H1 (cell line): ENCODE measurements at regions not wholly inside any gene's neighbourhood (a gene's known extent, or its start where the extent isn't known, plus 50 kb on each side); places are given as distances from the start of the nearest gene placed in this dataset.

Source experiments
- CTCF ChIA-PET: fragments of 300-600 bp; sonication (Branson Sonifier 250); formaldehyde crosslinking; loops from one replicate; lab custom pipeline; 2021; ENCODE audit not compliant: partially characterized antibody; lab: Charles Lee
- POLR2A ChIA-PET: fragments of 300-600 bp; sonication (Branson Sonifier 250); formaldehyde crosslinking; loops from one replicate; lab custom pipeline; 2021; ENCODE audit warnings: inconsistent platforms; ENCODE audit not compliant: partially characterized antibody; lab: Charles Lee
- DNase-seq, 2 experiments: peaks; one replicate each; pipeline versions ENCODE4 v3.0.0 to v3.0.0-alpha.2; 2010 to 2022; ENCODE audit warnings: low spot score in 2 of 2, low read depth in 1 of 2, mixed read lengths in 1 of 2
- FAIRE-seq: peaks from 2 replicates; lab custom pipeline; 2011; peaks lifted over from hg19 to GRCh38; lab: Jason Lieb, UNC
- H2AFZ ChIP-seq: 2 replicates; pipeline ENCODE4 v1.8.1; 2012; ENCODE audit warnings: low read length, inconsistent platforms
- H2AK5ac ChIP-seq: 2 replicates; pipeline ENCODE4 v1.6.1; 2013; ENCODE audit warnings: low read depth, low read length
- H2BK120ac ChIP-seq: replicated peaks from 2 replicates; pipeline ENCODE3; 2013; ENCODE audit warnings: low read depth, low read length, inconsistent platforms
- H2BK12ac ChIP-seq: 2 replicates; pipeline ENCODE4 v1.6.1; 2013; ENCODE audit warnings: low read depth, low read length
- H2BK15ac ChIP-seq: 2 replicates; pipeline ENCODE4 v1.6.1; 2013; ENCODE audit warnings: low read length
- H2BK20ac ChIP-seq: 2 replicates; pipeline ENCODE4 v1.6.1; 2013; ENCODE audit warnings: low read length
- H2BK5ac ChIP-seq: 2 replicates; pipeline ENCODE4 v1.6.1; 2013; ENCODE audit warnings: low read depth, low read length
- H3K14ac ChIP-seq: 2 replicates; pipeline ENCODE4 v1.6.1; 2013; ENCODE audit warnings: inconsistent platforms; ENCODE audit not compliant: insufficient read length
- H3K18ac ChIP-seq: 2 replicates; pipeline ENCODE4 v1.6.1; 2013; ENCODE audit warnings: low read length; ENCODE audit errors: extremely low read depth
- H3K23ac ChIP-seq: 2 replicates; pipeline ENCODE4 v1.6.1; 2013; ENCODE audit warnings: inconsistent platforms; ENCODE audit not compliant: insufficient read length
- H3K23me2 ChIP-seq: 2 replicates; pipeline ENCODE4 v1.6.1; 2013; ENCODE audit warnings: low read depth, low read length
- H3K27ac ChIP-seq: 2 replicates; pipeline ENCODE4 v1.6.1; 2011; ENCODE audit warnings: low read depth, low read length, inconsistent platforms
- H3K27me3 ChIP-seq, 4 experiments: replicated peaks in 1 of 4; 1 replicate in 1 of 4; 2 replicates in 3 of 4; pipeline versions ENCODE4 v1.6.1 to v1.8.1; 2011 to 2013; ENCODE audit warnings: low read length in 3 of 4, mild to moderate bottlenecking in 3 of 4, inconsistent platforms in 2 of 4, mixed read lengths in 2 of 4, moderate library complexity in 1 of 4; ENCODE audit not compliant: control insufficient read depth in 3 of 4, insufficient read depth in 3 of 4; ENCODE audit errors: extremely low read depth in 1 of 4
- H3K36me3 ChIP-seq, 4 experiments: 2 replicates each; pipeline versions ENCODE4 v1.6.1 to v1.8.1; 2011 to 2013; ENCODE audit warnings: mild to moderate bottlenecking in 4 of 4, low read length in 3 of 4, moderate library complexity in 2 of 4, control low read depth in 1 of 4, inconsistent platforms in 1 of 4; ENCODE audit not compliant: insufficient read depth in 4 of 4, control insufficient read depth in 2 of 4
- H3K4ac ChIP-seq: replicated peaks from 2 replicates; pipeline ENCODE3; 2013; ENCODE audit warnings: low read length, low read depth, mixed read lengths, inconsistent platforms; ENCODE audit not compliant: insufficient read length
- H3K4me1 ChIP-seq, 4 experiments: replicated peaks in 1 of 4; 1 replicate in 1 of 4; 2 replicates in 3 of 4; pipeline versions ENCODE4 v1.6.1 to v1.8.1; 2011 to 2013; ENCODE audit warnings: low read length in 3 of 4, inconsistent platforms in 2 of 4, mixed read lengths in 1 of 4; ENCODE audit not compliant: insufficient read depth in 4 of 4, control insufficient read depth in 3 of 4
- H3K4me2 ChIP-seq, 2 experiments: 2 replicates each; pipeline versions ENCODE4 v1.6.1 to v1.8.1; 2011 to 2013; ENCODE audit warnings: low read depth in 2 of 2, low read length in 2 of 2, control low read depth in 1 of 2, inconsistent platforms in 1 of 2, mild to moderate bottlenecking in 1 of 2; ENCODE audit not compliant: insufficient read depth in 1 of 2
- H3K4me3 ChIP-seq, 4 experiments: fragments of 200-600, 300-600 bp in 1 of 4; sonication (generic), shearing (Covaris generic), sonication (Bioruptor Twin) in 1 of 4; 2 replicates each; pipeline versions ENCODE4 v1.5.1 to v1.8.1; 2011 to 2016; ENCODE audit warnings: low read length in 4 of 4, low read depth in 3 of 4, control low read depth in 2 of 4, inconsistent platforms in 2 of 4, mild to moderate bottlenecking in 2 of 4, mixed read lengths in 1 of 4, moderate library complexity in 1 of 4; ENCODE audit not compliant: insufficient read depth in 2 of 4; ENCODE audit errors: extremely low read depth in 1 of 4
- H3K56ac ChIP-seq: replicated peaks from 2 replicates; pipeline ENCODE3; 2013; ENCODE audit warnings: low read depth, mild to moderate bottlenecking, mixed read lengths, low read length, inconsistent platforms; ENCODE audit not compliant: insufficient read length
- H3K79me1 ChIP-seq: 2 replicates; pipeline ENCODE4 v1.6.1; 2013; ENCODE audit warnings: low read depth, low read length, control low read depth
- H3K79me2 ChIP-seq, 2 experiments: 2 replicates each; pipeline versions ENCODE4 v1.6.1 to v1.8.1; 2012 to 2013; ENCODE audit warnings: low read length in 2 of 2, mild to moderate bottlenecking in 2 of 2, inconsistent platforms in 1 of 2; ENCODE audit not compliant: insufficient read depth in 2 of 2, control insufficient read depth in 1 of 2
- H3K9ac ChIP-seq, 4 experiments: replicated peaks in 1 of 4; 1 replicate in 1 of 4; 2 replicates in 3 of 4; pipeline versions ENCODE4 v1.6.1 to v1.8.1; 2011 to 2013; ENCODE audit warnings: low read depth in 3 of 4, low read length in 3 of 4, control low read depth in 2 of 4, mild to moderate bottlenecking in 2 of 4, moderate library complexity in 2 of 4, inconsistent platforms in 1 of 4; ENCODE audit errors: extremely low read depth in 1 of 4
- H3K9me3 ChIP-seq, 2 experiments: 2 replicates each; pipeline versions ENCODE4 v1.6.1 to v1.8.1; 2012 to 2013; ENCODE audit warnings: mild to moderate bottlenecking in 2 of 2, moderate library complexity in 2 of 2, control low read depth in 1 of 2, inconsistent platforms in 1 of 2, low read depth in 1 of 2, low read length in 1 of 2, mixed read lengths in 1 of 2; ENCODE audit not compliant: insufficient read depth in 2 of 2
- H4K20me1 ChIP-seq, 2 experiments: replicated peaks in 1 of 2; 2 replicates each; pipeline versions ENCODE3 to v1.8.1; 2011 to 2013; ENCODE audit warnings: inconsistent platforms in 2 of 2, low read length in 2 of 2, mild to moderate bottlenecking in 1 of 2; ENCODE audit not compliant: insufficient read depth in 2 of 2, control insufficient read depth in 1 of 2
- H4K5ac ChIP-seq: 2 replicates; pipeline ENCODE4 v1.6.1; 2013; ENCODE audit warnings: low read length, low read depth, mixed read lengths, inconsistent platforms; ENCODE audit not compliant: insufficient read length
- H4K8ac ChIP-seq: 2 replicates; pipeline ENCODE4 v1.8.0; 2013; ENCODE audit warnings: mild to moderate bottlenecking, moderate library complexity, low read length, inconsistent platforms; ENCODE audit not compliant: insufficient read depth; ENCODE audit errors: extremely low read depth
- H4K91ac ChIP-seq: replicated peaks from 2 replicates; pipeline ENCODE3; 2013; ENCODE audit warnings: low read length, mixed read lengths, inconsistent platforms; ENCODE audit not compliant: insufficient read length
- BACH1 ChIP-seq: IDR thresholded peaks from 2 replicates; pipeline ENCODE4 v1.6.1; 2012; ENCODE audit warnings: low read length, improper control_type of control experiment
- CBX5 ChIP-seq: fragments of 300-800, 300-1000 bp; sonication (generic); IDR thresholded peaks from 2 replicates; pipeline ENCODE4 v1.7.1; 2016; ENCODE audit warnings: antibody characterized with exemption, low read length, low read depth
- CBX8 ChIP-seq: fragments of 300-800, 300-1000 bp; sonication (generic); IDR thresholded peaks from 2 replicates; pipeline ENCODE4 v1.7.1; 2016; ENCODE audit warnings: low read depth, low read length, borderline replicate concordance
- CHD2 ChIP-seq: IDR thresholded peaks from 2 replicates; pipeline ENCODE4 v1.6.1; 2012; ENCODE audit warnings: low read length, improper control_type of control experiment
- FOSL1 ChIP-seq: IDR thresholded peaks from 2 replicates; pipeline ENCODE4 v1.6.1; 2011; ENCODE audit warnings: mild to moderate bottlenecking, low read depth, low read length, moderate library complexity; ENCODE audit not compliant: insufficient read depth
- GTF2F1 ChIP-seq: IDR thresholded peaks from 2 replicates; pipeline ENCODE4 v1.6.1; 2012; ENCODE audit warnings: low read depth, low read length, improper control_type of control experiment, borderline replicate concordance
- HDAC2 ChIP-seq, 2 experiments: fragments of 300-600 bp in 1 of 2; sonication (generic) in 1 of 2; IDR thresholded peaks; 2 replicates each; pipeline ENCODE4 v1.6.1; 2011 to 2012; ENCODE audit warnings: low read depth in 2 of 2, low read length in 2 of 2, mild to moderate bottlenecking in 2 of 2, moderate library complexity in 2 of 2, borderline replicate concordance in 1 of 2, inconsistent platforms in 1 of 2
- POU5F1 ChIP-seq: IDR thresholded peaks from 2 replicates; pipeline ENCODE4 v1.6.1; 2011; ENCODE audit warnings: low read depth, mild to moderate bottlenecking, low read length, moderate library complexity
- RNF2 ChIP-seq: fragments of 200-900, 300-1000 bp; sonication (generic); IDR thresholded peaks from 2 replicates; pipeline ENCODE4 v1.7.1; 2016; ENCODE audit warnings: borderline replicate concordance, low read depth, mild to moderate bottlenecking, antibody characterized with exemption, low read length; ENCODE audit not compliant: poor library complexity, severe bottlenecking; ENCODE audit errors: missing control alignments
- SAP30 ChIP-seq: fragments of 300-600 bp; sonication (generic); IDR thresholded peaks from 2 replicates; pipeline ENCODE4 v1.7.1; 2012; ENCODE audit warnings: low read length, moderate library complexity, mild to moderate bottlenecking, inconsistent platforms; ENCODE audit not compliant: insufficient read depth, insufficient replicate concordance
- SP4 ChIP-seq: IDR thresholded peaks from 2 replicates; pipeline ENCODE4 v1.6.1; 2012; ENCODE audit warnings: low read length, inconsistent platforms
- SRF ChIP-seq: IDR thresholded peaks from 2 replicates; pipeline ENCODE4 v1.6.1; 2011; ENCODE audit warnings: mild to moderate bottlenecking, low read depth, low read length, moderate library complexity
- TBP ChIP-seq: IDR thresholded peaks from 2 replicates; pipeline ENCODE4 v1.6.1; 2011; ENCODE audit warnings: low read depth, low read length, improper control_type of control experiment
- WGBS, 2 experiments: shearing (Covaris generic) in 1 of 2; methylation state at CpG; one replicate each; pipeline versions ENCODE4 v1.1.6 to v1.1.7; 2013 to 2015; ENCODE audit warnings: low lambda C conversion rate in 2 of 2, mixed read lengths in 2 of 2, inconsistent platforms in 1 of 2, low coverage in 1 of 2, missing lambda C conversion rate in 1 of 2; ENCODE audit not compliant: insufficient replicate concordance in 2 of 2, insufficient coverage in 1 of 2, insufficient read length in 1 of 2; ENCODE audit errors: extremely low coverage in 1 of 2, missing lambda C conversion rate in 1 of 2; 5-methylcytosine and 5-hydroxymethylcytosine counted together

GRCh38 chr17:34472363-34472762 is 107.0 kb upstream of the TMEM132E start:
- Histone ChIP-seq H2BK12ac (no peak overlapping the region), H3K9ac (no peak overlapping the region), H3K23me2 (no peaks in the 10 kb centered on the region), H3K9me3 (no peaks in the 10 kb centered on the region), H3K4me3 (no peak overlapping the region), H2AFZ (no peak overlapping the region), H3K14ac (no peak overlapping the region), H4K8ac (no peak overlapping the region), H2BK120ac (no peak overlapping the region), H3K36me3 (no peaks in the 10 kb centered on the region), H3K23ac (no peak overlapping the region), H3K18ac (no peak overlapping the region), H2BK20ac (no peak overlapping the region), H4K5ac (no peak overlapping the region), H4K20me1 (no peaks in the 10 kb centered on the region), H3K4me1 (no peaks in the 10 kb centered on the region), H3K56ac (no peak overlapping the region), H3K27ac (no peak overlapping the region), H3K79me1 (no peaks in the 10 kb centered on the region), H3K79me2 (no peaks in the 10 kb centered on the region), H3K4ac (no peak overlapping the region), H2BK15ac (no peak overlapping the region), H2BK5ac (no peak overlapping the region), H2AK5ac (no peak overlapping the region), H4K91ac (no peak overlapping the region), H3K27me3 (no peaks in the 10 kb centered on the region), H3K4me2 (no peak overlapping the region)
- CTCF ChIA-PET = interaction anchor here (0.8 to 6.1 kb wide), 6 partner anchors 13 to 631 kb away, joined by 3 to 32 read pairs (median 5); no protein-coding TSS in a partner anchor
- DNase-seq = no peak
- no peak for TF ChIP-seq HDAC2 (IDR thresholded peaks at IDR 0.05; ENCODE audit: borderline replicate concordance in 1 of 2, low read depth in 2 of 2, low read length in 2 of 2)
- TF ChIP-seq CHD2 = no peak
- TF ChIP-seq POU5F1 = no peak
- TF ChIP-seq BACH1 = no peak
- no peak for TF ChIP-seq RNF2
- no peak for TF ChIP-seq CBX8
- no peak for TF ChIP-seq SRF
- TF ChIP-seq SP4 = no peak
- no peak for TF ChIP-seq FOSL1
- no peak for TF ChIP-seq TBP
- TF ChIP-seq CBX5 = no peak
- TF ChIP-seq GTF2F1 = no peak
- TF ChIP-seq SAP30 = no peak
- FAIRE-seq = no peak
- POLR2A ChIA-PET = no interaction called here
- WGBS, 2 experiments = 73% methylated on average over 1 of the region's 1 CpG; no CpG with 5 or more reads in 1 of the 2 experiments
